AG10803 (cell line): ENCODE measurements at regions not wholly inside any gene's neighbourhood (a gene's known extent, or its start where the extent isn't known, plus 50 kb on each side); places are given as distances from the start of the nearest gene placed in this dataset.

ENCODE experiments used
- DNase-seq: peaks from one replicate; pipeline ENCODE4 v3.0.0; 2010; ENCODE audit warnings: low read depth
- H3K4me3 ChIP-seq: 2 replicates; pipeline ENCODE4 v1.5.1; 2011; ENCODE audit warnings: mild to moderate bottlenecking, low read length, control low read depth
- TF ChIP-seq, protein P1 (sequence below): conservative IDR thresholded peaks from 2 replicates; pipeline ENCODE4 v1.5.1; 2011; ENCODE audit warnings: mild to moderate bottlenecking, low read length, control low read depth, inconsistent platforms

DNA sequence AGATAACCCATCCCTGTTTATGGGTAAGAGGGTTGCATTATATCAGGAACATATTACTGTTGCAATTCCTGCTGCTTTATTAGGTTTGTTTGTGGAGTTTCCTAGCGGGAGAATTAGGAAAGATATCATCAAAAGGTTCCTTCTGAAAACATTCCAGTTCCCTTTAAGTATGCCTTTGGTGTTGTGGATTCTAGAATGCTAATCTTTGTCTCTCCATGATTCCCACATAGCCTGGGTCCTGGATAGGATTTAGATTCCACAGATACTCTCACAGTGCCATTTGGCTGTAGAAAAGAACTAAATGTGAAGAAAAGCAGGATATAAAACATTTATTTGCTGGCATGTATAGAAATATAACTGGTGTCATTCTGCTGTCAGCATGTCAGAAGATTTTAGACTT is 338.7 kb downstream of the PCDH18 start:
- no peak for DNase-seq
- TF ChIP-seq, protein P1, sequence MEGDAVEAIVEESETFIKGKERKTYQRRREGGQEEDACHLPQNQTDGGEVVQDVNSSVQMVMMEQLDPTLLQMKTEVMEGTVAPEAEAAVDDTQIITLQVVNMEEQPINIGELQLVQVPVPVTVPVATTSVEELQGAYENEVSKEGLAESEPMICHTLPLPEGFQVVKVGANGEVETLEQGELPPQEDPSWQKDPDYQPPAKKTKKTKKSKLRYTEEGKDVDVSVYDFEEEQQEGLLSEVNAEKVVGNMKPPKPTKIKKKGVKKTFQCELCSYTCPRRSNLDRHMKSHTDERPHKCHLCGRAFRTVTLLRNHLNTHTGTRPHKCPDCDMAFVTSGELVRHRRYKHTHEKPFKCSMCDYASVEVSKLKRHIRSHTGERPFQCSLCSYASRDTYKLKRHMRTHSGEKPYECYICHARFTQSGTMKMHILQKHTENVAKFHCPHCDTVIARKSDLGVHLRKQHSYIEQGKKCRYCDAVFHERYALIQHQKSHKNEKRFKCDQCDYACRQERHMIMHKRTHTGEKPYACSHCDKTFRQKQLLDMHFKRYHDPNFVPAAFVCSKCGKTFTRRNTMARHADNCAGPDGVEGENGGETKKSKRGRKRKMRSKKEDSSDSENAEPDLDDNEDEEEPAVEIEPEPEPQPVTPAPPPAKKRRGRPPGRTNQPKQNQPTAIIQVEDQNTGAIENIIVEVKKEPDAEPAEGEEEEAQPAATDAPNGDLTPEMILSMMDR: no peak
- H3K4me3 ChIP-seq: no peak overlapping the region

DNA sequence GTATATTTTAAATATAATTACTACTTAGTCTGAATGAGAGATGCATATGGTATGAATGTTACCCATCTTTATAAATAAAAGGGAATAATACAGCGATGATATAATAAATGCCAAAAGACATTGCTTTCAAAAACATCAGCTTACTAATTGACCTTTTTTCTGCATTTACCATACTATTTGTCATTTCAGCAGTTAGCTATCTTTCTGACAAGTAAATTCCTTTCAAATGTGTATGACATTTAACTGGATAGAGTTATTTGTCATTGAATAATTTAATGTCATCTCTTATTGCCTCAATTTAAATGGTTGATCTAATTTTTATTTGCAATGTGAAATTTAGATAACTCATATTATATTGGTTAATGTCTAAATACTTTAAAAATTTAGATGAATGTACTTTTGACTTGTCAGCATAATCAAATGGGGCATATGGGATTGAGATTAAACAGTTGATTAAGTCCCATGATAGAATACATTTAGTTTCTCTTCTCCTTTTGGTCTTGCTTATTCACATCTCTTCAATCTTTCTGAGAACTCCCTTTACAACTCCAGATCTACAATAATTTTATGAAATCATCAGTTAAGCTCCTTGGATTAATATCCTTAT is 350.9 kb downstream of the PCDH18 start:
- TF ChIP-seq, protein P1: no peak
- no peak for DNase-seq
- H3K4me3 ChIP-seq: no peak overlapping the region

DNA sequence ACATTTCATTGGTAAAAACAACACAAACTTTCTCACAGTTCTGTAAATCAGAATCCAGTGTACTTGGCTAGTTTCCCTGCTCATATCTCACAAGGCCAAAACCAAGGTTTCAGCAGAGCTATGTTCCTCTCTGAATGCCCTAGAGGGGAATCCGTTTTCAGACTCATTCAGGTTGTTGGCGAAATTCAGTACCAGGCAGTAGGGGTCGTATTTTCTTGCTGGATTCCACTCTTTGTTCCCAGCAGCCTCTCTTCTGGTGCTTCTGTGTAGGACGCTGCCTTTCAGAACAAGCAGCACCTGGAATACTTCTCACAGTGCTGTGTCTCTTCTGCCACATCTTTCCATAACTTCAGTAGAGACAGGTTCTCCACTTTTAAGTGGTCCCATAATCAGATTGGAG is 351.9 kb downstream of the PCDH18 start:
- TF ChIP-seq, protein P1: no peak
- H3K4me3 ChIP-seq: no peak overlapping the region
- DNase-seq: no peak

DNA sequence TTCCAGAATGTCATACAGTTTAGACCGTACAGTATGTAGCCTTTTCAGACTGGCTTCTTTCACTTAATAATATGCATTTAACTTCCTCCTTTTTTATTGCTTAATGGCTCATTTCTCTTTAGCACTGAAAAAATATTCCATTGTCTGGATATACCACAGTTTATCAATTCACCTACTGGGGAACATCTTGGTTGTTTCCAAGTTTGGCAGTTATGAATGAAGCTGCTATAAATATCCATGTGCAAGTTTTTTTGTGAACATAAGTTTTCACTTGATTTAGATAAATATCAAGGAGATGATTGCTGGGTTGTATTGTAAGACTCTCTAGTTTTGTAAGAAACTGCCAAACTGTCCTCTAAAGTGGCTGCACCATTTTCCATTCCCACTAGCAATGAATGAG is 375.5 kb downstream of the PCDH18 start:
- no peak overlapping the region for H3K4me3 ChIP-seq
- TF ChIP-seq, protein P1: no peak
- peak; percentile 1 for DNase-seq

DNA sequence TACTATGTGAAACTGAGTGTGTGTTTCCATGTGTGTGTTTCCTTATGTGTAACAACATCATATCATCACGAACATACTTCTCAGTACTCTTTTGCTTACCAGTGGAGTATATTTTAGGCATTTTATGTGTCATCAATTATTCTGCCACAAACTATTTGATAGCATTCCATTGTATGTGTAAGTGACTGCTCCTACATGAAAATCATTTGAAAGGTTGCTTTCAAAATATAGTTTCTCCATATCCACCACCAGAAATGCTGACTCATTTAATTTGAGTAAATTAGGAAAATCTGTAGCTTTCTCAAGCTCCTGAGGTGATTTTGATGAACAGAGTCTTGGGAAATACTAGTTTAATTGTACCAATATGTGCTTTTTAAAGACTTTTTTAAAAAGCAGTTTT is 376.2 kb downstream of the PCDH18 start:
- H3K4me3 ChIP-seq: no peak overlapping the region
- peak; percentile 97 for DNase-seq
- TF ChIP-seq, protein P1: no peak

DNA sequence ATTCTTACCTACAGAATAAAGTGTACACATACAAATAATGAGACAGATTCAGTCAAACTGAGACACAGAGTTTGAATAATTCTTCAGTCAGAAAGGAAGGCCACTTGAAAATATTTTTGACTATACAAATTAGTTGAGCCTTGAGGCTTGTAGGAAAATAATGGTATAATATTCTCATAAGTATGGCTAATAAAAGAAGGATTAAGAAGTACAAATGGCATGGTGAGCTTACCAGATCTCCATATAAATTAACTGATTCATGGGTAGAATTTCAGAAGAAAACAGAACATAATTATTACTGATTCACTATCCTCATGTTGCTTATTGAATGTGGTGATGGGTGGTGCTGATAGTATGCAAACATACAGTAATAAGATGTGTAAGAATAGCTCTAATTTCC is 401.1 kb downstream of the PCDH18 start:
- no peak for DNase-seq
- H3K4me3 ChIP-seq: no peak overlapping the region
- TF ChIP-seq, protein P1: no peak

DNA sequence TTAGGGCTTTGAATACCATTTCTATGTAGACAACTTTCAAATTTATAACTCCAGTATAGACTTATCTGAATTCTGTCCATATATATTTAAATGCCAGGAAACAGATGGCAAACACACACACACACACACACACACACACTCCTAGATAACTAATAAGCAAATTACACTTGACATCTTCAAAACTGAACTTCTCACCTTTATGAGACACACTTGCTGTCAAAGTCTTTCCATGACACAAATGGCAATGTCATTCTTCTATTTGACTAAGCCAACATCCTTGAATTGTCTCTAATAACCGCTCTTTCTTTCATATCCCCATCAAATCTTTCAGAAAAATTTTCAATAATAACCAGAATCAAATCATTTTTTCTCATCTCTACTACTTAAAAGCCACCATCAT is 402.4 kb downstream of the PCDH18 start:
- DNase-seq: no peak
- TF ChIP-seq, protein P1: no peak
- H3K4me3 ChIP-seq: no peak overlapping the region
